ENCODE measurements at regions not wholly inside any gene's neighbourhood (a gene's known extent, or its start where the extent isn't known, plus 50 kb on each side); places are given as distances from the start of the nearest gene placed in this dataset.

DNA sequence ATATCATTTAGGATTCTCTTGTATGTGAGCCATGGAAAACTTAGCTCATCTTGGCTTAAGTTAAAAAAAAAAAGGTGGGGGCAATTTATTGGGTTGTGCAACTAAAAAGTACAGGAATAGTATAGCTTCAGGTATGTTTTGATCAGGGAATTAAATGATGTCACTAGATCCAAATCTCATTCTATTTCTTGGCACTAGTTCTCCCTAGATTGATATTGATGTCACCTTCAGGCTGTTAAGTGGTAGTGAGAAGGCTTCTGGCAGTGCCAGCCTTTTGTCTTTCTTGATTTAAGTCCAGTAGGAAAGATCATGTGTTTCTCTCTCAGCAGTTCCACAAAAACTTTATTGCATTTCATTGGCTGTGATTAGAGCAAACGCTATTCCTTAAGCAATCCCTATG is 65.0 kb upstream of the ZBED5 start:
- DNase-seq = no peak

DNA sequence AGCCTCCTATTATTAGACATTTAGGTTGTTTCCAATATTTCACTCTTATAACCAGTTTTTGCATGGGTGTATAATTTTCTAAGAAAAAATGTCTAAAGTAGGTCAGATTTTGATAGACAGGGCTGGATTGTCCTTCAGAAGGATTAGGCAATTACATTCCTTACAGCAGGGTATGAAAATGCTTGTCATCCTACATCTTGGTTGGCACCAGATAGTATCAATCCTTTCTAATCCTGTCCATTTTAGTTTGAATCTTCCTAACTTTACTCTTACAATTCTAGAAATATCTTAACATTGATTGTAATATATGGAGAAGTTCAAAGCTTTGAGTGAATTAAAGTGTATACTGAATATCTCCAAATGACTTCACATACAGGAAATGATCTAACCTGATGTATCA is 63.0 kb upstream of the ZBED5 start:
- DNase-seq = no peak

DNA sequence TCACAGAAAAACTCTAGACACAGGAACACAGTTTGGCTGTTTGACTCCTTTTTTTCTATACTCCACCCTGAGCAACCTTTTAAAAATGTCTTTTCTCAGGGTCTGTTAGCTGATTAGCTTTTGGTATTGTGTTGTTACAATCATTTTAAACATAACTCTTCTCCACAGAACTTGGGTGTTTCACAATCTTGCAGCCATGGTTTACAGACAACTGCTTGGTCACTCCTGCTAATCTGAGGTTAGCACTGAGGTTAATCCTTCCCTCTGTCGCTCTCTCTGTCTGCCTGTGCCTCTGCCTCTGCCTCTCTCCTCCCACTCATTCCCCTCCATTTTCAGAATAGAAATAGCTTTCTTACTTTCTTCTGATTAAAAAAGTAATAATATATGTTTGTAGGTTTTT is 62.4 kb upstream of the ZBED5 start:
- no peak for DNase-seq

GRCh38 chr11:10918698-10919097 is 60.8 kb upstream of the ZBED5 start:
- DNase-seq = no peak

DNA sequence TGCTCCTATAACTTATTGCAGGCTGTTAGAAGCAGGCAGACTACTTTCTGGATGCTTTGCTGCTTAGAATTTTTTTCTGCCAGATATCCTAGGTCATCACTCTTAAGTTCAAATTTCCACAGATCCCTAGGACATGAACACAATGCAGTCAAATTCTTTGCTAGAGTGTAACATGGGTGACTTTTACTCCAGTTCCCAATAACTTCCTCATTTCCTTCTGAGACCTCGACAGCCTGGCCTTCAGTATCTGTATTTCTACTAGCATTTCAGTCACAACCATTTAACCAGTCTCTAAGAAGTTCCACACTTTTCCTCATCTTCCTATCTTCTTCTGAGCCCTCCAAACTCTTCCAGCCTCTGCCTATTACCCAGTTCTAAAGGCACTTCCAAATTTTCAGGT is 60.4 kb upstream of the ZBED5 start:
- no peak for DNase-seq

DNA sequence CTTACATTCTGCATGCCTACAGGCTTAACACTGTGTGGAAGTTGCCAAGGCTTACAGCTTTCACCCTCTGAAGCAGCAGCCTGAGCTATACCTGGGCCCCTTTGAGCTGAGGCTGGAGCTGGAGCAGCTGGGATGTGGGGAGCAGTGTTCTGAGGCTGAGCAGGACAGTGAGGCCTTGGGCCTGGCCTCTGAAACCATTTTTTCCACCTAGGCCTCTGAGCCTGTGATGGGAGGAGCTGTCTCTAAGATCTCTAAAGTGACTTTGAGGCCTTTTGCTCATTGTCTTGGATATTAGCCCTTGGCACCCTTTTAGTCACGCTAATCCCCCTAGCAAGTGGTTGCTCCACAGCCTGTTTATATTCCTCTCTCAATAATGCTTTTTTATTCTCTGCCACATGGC is 59.9 kb upstream of the ZBED5 start:
- no peak for DNase-seq

DNA sequence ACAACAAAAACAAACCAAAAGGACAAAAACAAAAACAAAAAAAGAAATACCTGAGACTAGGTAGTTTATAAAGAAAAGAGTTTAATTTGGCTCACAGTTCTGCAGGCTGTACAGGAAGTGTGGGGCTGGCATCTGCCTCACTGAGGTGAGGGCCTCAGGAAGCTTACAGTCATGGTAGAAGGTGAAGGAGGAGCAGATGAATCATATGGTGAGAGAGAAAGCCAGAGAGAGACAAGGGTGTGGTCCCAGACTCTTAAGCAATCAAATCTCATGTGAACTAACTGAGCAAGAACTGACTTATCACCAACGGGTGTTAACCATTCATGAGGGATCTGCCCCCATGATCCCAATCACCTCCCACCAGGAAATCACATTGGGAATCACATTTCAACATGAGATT is 58.8 kb upstream of the ZBED5 start:
- no peak for DNase-seq

DNA sequence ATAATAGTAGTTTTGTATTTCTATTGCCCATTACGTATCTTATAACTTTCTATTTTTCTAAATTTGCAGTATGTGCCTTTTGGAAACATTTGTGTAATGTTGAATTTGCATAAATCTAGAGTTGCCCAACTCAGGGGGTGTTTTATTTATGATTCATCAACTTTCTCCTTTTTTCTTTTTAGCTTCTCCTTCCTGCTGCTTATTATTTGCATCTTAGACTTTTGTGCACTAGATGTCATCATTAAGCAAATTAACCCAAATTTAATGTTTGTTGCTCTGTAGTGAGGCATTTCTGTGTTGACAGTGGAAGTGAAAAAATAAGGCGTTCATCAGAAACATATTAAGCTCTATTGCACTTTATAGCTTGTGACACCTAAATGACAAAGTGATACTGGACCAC is 56.2 kb upstream of the ZBED5 start:
- no peak for DNase-seq

DNA sequence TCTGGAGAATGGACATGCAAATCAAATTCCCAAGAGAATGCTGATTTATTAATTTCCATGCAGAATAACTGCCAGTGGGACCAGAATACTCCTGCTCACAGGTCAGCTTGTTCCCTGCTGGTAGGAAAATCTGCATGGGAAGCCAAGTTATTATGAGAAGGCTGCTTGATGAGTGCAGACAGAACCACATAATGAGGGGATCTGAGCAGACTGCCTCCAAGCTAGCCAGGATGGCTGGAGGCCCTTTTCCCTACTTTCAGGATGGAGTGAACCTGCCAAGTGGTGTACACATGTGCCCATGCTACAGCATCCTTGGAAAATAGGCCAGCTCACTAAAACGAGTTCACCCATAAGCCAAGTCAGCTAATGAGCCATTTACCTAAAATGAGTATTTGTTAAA is 55.2 kb upstream of the ZBED5 start:
- DNase-seq = no peak

DNA sequence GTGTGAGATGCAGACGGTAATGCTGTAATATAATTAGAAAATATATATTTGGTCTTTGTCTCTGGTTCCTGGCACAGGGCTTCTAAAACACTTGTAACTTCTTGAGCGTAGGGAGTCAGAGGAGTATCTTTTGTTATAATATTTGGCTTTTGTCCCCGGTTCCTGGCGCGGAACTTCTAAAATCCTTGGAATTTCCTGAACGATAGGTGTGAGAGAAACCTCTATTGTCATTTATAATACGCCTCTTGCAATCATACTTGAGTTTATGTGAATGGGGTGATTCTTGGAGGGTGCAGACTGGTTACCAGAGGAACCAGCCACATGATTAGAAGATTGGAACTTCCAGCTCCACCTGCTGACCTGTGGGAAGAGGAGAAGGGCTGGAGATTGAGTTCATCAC is 54.1 kb upstream of the ZBED5 start:
- DNase-seq = no peak

DNA sequence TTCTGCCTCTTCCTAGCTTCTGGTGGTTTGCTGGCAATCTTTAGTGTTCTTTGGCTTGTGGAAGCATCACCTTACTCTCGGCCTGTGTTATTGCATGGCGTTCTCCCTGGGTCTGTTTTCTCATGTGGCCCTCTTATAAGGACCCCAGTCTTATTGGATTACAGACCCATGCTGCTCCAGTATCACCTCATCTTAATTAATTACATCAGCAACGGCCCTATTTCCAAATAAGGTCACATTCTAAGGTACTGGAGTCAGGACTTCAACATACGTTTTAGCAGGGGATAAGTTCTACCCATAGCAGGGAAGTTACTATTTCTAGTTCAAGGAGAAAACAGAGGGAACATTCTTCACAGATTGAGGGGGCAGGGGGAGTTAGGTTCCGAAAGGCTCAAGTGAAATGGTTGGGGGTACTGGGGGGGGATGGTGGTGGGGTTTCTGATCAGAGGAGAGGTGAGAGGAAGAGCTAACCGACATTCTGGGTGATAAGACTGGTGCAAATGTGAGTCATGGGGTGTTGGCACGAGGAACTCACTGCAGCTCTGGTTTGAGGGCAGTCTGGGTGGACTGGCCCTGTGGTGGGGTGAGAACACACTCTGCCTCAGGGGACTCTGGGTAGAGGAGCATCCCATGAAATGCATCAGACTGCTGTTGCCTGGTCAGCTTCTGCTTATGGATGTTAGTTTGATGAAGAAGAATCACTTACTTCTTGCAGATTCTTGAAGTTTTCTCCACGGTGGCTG is 51.5 kb upstream of the ZBED5 start:
- no peak for DNase-seq

GRCh38 chr11:10908215-10908951 is 50.5 kb upstream of the ZBED5 start:
- DNase-seq = no peak

Data from activated effector memory CD4-positive, alpha-beta T cell treated with anti-CD3 and anti-CD28 coated beads, Interleukin-2, amount 50 U/mL, for 16 hours (primary cell).